Loucy (cell line): ENCODE measurements at regions not wholly inside any gene's neighbourhood (a gene's known extent, or its start where the extent isn't known, plus 50 kb on each side); places are given as distances from the start of the nearest gene placed in this dataset.

Experiments used
- H2AFZ ChIP-seq: fragments of 200-600 bp; sonication (generic); 2 replicates; pipeline ENCODE4 v1.6.0; 2016; ENCODE audit warnings: antibody characterized with exemption, mild to moderate bottlenecking, low read length, moderate library complexity
- H3F3A ChIP-seq: fragments of 200-600 bp; 2 replicates; pipeline ENCODE4 v1.6.0; 2016; ENCODE audit warnings: antibody characterized with exemption, low read depth, mild to moderate bottlenecking
- H3K27me3 ChIP-seq: fragments of 200-600 bp; sonication (generic); 2 replicates; pipeline ENCODE4 v1.6.1; 2014; ENCODE audit warnings: low read length, mild to moderate bottlenecking; ENCODE audit not compliant: insufficient read depth, poor library complexity, severe bottlenecking
- H3K36me3 ChIP-seq: fragments of 200-600 bp; sonication (generic); 2 replicates; pipeline ENCODE4 v1.6.1; 2016; ENCODE audit warnings: low read length; ENCODE audit not compliant: insufficient read depth
- H3K4me1 ChIP-seq: fragments of 200-600 bp; sonication (generic); 2 replicates; pipeline ENCODE4 v1.5.1; 2014; ENCODE audit warnings: low read length, mild to moderate bottlenecking; ENCODE audit not compliant: insufficient read depth, poor library complexity, severe bottlenecking
- H3K4me2 ChIP-seq: fragments of 200-600 bp; sonication (generic); 2 replicates; pipeline ENCODE4 v1.6.0; 2014; ENCODE audit warnings: antibody characterized with exemption, low read length, low read depth, mild to moderate bottlenecking; ENCODE audit not compliant: poor library complexity, severe bottlenecking
- H3K4me3 ChIP-seq: fragments of 200-600 bp; sonication (generic); 2 replicates; pipeline ENCODE4 v1.5.1; 2014; ENCODE audit warnings: low read length, mild to moderate bottlenecking, mixed read lengths; ENCODE audit not compliant: poor library complexity, severe bottlenecking
- H3K79me2 ChIP-seq: fragments of 200-600 bp; sonication (generic); 2 replicates; pipeline ENCODE4 v1.6.1; 2014; ENCODE audit warnings: low read length; ENCODE audit not compliant: insufficient read depth
- H3K9ac ChIP-seq: fragments of 200-600 bp; sonication (generic); 2 replicates; pipeline ENCODE4 v1.6.0; 2014; ENCODE audit warnings: mild to moderate bottlenecking, low read depth, low read length, moderate library complexity; ENCODE audit not compliant: poor library complexity, severe bottlenecking
- H3K9me2 ChIP-seq: fragments of 200-600 bp; sonication (generic); replicated peaks from 2 replicates; pipeline ENCODE4 v1.6.1; 2016; ENCODE audit warnings: low read depth, low read length, mixed read lengths
- H3K9me3 ChIP-seq: fragments of 200-600 bp; sonication (generic); 2 replicates; pipeline ENCODE4 v1.6.1; 2014; ENCODE audit warnings: mild to moderate bottlenecking, antibody characterized with exemption, low read length, low read depth; ENCODE audit not compliant: insufficient read depth
- H4K20me1 ChIP-seq: fragments of 200-600 bp; sonication (generic); 2 replicates; pipeline ENCODE4 v1.6.0; 2014; ENCODE audit warnings: antibody characterized with exemption, low read length, mild to moderate bottlenecking; ENCODE audit not compliant: insufficient read depth, poor library complexity, severe bottlenecking
- CTCF ChIP-seq: fragments of 200-600 bp; sonication (generic); conservative IDR thresholded peaks from 2 replicates; pipeline ENCODE4 v1.5.1; 2014; ENCODE audit warnings: mild to moderate bottlenecking, antibody characterized with exemption, low read length
- EZH2phosphoT487 ChIP-seq: fragments of 200-600 bp; IDR thresholded peaks from 2 replicates; pipeline ENCODE4 v1.6.1; 2018; ENCODE audit warnings: antibody characterized with exemption, mild to moderate bottlenecking, moderate library complexity, borderline replicate concordance

GRCh38 chr2:180699657-180700361 is 280.6 kb upstream of the UBE2E3 start:
- Histone ChIP-seq H3K4me3 (no peak overlapping the region), H3K4me1 (no peaks in the 10 kb centered on the region), H3K36me3 (no peaks in the 10 kb centered on the region), H3F3A (no peaks in the 10 kb centered on the region), H3K9me2 (no peaks in the 10 kb centered on the region), H3K9me3 (no peaks in the 10 kb centered on the region), H3K4me2 (no peak overlapping the region), H2AFZ (no peak overlapping the region), H3K79me2 (no peaks in the 10 kb centered on the region), H4K20me1 (no peaks in the 10 kb centered on the region), H3K9ac (no peak overlapping the region), H3K27me3 (no peaks in the 10 kb centered on the region)
- TF ChIP-seq CTCF (no peak), EZH2phosphoT487 (no peak)

- Histone ChIP-seq H3K79me2 (no peaks in the 10 kb centered on the region), H3K36me3 (no peaks in the 10 kb centered on the region), H3K9me3 (no peaks in the 10 kb centered on the region), H3F3A (no peaks in the 10 kb centered on the region), H3K4me1 (no peaks in the 10 kb centered on the region), H4K20me1 (no peaks in the 10 kb centered on the region), H3K4me2 (no peak overlapping the region), H3K9me2 (no peaks in the 10 kb centered on the region), H3K27me3 (no peaks in the 10 kb centered on the region), H2AFZ (no peak overlapping the region), H3K9ac (no peak overlapping the region), H3K4me3 (no peak overlapping the region)
- TF ChIP-seq EZH2phosphoT487 = no peak
- no peak for TF ChIP-seq CTCF
These were observed 281.7 kb upstream of the UBE2E3 start for GRCh38 chr2:180698668-180699067.

- Histone ChIP-seq H2AFZ (no peak overlapping the region), H3K27me3 (no peaks in the 10 kb centered on the region), H3K9ac (no peak overlapping the region), H3F3A (no peaks in the 10 kb centered on the region), H3K4me2 (peak overlapping the region; percentile 22), H3K4me1 (no peaks in the 10 kb centered on the region), H3K9me3 (no peaks in the 10 kb centered on the region), H3K9me2 (no peaks in the 10 kb centered on the region), H3K4me3 (no peak overlapping the region), H3K36me3 (no peaks in the 10 kb centered on the region), H3K79me2 (no peaks in the 10 kb centered on the region), H4K20me1 (no peaks in the 10 kb centered on the region)
- no peak for TF ChIP-seq EZH2phosphoT487
- no peak for TF ChIP-seq CTCF
These were observed 284.6 kb upstream of the UBE2E3 start for GRCh38 chr2:180695586-180696401.
